Caki2 (cell line): ENCODE measurements at regions not wholly inside any gene's neighbourhood (a gene's known extent, or its start where the extent isn't known, plus 50 kb on each side); places are given as distances from the start of the nearest gene placed in this dataset.

Source experiments
- DNase-seq: peaks from one replicate; pipeline ENCODE4 v3.0.0-alpha.2; 2015; ENCODE audit warnings: low read depth
- in situ Hi-C: cut with HindIII; loops from 2 replicates; pipeline ENCODE4 v1.10.0; 2016; ENCODE audit warnings: low sequenced_read_pairs, low pct_unique_long_range_greater_than_20kb, mixed read lengths

DNA sequence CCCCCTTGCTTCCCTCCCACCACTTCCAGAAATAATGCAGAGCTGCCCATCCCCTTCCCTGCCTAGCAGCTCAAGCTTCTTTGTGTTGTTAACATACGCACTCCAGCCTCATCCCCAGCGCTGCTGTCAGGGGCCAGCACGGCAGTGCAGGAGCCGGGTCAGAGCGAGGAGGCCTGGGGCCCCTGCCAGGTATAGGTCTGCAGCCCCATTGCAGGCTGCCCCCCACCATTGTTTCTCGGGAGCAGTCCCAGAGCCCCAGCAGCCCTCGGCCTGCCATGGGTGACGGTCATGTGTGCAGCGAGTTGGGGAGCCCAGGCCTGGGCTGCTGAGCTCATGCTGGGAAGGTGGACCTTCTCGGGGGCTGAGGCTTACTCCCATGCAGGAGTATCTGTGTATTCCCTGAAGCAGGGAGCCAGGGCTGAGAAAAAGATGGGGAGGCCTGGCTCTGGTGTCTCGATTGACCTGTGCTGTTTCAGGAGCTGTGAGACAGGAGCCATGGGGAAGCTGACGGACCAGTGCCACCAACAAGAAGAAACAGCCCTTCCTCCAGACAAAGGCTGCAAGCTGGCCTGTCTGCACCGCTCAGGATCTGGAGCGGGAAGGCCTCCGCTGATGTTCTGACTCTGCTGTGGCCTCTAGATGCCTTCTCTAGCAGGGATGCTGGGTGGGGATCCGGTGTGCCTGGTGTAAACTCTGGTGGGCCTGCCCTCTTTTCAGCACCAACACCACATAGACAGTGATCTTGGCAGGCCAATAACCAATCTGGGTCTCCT lies 220.5 kb upstream of the B3GAT1 start:
- no peak for DNase-seq
- in situ Hi-C loops: no loop called here

DNA sequence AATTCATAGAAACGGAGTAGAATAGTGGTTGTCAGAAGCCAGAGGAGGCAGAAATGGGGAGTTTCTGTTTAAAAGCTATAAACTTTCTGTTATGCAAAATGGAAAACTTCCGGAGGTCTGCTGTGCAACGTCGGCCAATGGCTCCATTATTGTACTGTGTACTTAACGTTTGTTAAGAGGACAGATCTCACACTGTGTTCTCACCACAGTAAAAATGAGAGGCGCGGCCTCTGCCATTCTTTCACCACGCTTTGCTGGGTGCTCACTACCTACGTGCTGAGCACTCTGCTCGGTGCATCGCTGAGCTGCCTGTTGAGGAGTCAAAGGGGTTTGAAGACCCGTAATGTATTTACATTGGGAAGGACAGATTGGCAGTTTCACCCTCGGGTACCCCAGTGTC lies 218.8 kb upstream of the B3GAT1 start:
- no peak for DNase-seq
- in situ Hi-C loops: no loop called here

DNA sequence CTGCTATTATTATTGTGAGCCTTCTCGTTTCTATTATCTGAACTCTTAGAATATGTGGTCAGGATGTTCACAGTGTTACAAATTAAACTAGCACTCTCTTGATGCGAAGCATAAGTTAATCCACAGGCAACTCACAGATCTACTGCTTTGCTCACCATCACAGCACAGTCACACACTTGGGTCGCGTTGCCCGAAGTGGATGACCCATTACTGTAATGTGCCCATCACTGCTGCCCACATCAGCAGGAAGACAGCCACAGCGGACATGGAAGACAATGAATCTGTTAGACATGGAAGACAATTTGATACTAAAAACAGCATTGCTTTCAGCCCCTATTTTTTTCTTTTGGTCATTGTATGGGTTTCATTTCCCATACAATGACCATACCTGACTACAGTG lies 216.4 kb upstream of the B3GAT1 start:
- DNase-seq: no peak
- in situ Hi-C loops: no loop called here

DNA sequence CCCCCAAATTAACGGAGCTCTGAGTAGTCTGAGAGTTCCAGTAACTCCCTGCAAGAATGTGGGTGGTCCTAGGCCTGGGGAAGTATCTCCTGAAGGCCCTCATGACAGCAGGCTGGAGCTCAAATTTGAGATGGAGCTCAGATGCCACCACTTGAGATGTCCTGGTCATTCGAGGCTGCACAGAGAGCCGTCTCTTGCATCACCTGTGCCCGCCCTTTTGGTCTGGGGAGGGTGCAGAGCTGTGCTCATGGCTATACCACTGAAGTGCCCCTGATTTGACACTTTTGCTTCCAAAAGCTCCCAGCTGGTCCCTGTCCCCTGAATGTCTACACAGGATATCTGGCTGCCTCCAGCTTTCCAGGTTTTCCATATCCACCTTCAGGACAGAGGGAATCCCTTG lies 214.0 kb upstream of the B3GAT1 start:
- in situ Hi-C loops: no loop called here

DNA sequence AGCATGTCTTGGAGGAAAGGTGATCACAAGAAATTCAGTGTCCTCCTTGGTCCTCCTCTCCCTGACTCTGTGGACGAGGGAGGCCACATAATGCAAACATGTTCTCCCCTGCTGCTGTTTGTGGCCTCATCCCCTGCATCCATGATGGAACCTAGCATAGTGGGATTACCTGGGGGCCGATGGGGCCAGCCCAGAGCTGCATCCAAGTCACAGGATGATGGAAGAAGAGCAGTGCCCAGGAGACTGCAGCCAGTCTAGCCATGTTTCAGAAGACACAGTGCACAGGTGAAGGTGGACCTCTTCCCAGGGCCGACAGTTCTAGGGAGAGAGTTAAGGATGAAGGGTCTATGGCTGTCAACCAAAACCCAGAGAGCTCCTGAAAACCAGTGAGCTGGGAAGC lies 213.6 kb upstream of the B3GAT1 start:
- in situ Hi-C loops: no loop called here
- DNase-seq: no peak

More for the DNA sequence above, 214.0 kb upstream of the B3GAT1 start:
- no peak for DNase-seq

DNA sequence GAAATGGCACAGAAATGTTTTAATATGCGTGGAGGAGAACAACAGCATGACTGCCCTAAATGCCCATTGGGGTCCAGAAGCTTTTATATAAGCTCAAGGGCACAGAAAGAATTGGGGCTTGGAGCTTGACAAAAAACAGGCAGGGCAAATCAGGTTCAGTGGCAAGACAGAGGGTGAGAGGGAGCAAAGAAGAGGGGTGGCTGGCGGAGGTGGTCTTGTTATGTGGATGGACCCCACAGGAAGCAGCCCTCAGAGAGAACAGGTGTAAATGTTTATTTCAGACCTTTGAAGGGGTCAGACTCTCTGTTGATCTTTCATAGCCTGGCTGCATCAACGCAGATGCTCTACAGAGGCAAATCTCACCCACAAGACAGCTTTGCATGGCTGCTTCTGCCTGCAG lies 213.1 kb upstream of the B3GAT1 start:
- in situ Hi-C loops: no loop called here
- no peak for DNase-seq

DNA sequence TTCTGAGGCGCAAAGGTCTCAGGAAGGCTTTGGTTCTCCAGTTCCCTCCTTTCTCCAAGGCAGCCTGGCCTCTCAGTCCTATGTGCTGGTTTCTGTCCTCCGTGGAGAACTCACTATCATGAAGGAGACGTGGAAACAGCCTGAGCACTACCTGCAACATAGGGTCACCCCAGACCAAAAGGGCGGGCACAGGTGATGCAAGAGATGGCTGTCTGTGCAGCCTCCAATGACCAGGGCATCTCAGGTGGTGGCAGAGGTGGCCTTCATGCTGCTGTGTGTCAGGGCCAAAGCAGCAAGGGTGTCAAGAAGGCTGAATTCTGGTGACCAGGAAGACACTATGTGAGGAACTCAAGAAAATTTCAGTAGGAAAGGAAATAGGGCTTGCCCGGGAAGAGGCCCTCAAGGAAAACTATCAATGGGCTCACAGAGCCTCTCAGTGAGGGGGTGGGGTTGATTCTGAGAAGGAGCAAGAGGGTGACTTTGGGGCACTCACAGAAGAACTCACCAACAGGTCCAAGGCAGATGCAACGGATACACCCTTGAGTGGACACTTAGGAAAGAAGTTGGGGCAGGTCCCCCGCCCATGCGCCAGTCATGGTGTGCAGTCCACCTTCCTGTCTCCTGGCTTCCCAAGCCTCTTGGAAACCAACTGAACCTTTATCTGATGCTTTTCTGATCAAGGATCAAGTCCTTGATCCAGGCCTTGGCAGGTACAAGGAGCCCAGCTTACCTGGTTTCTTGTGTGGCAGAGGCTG lies 212.3 kb upstream of the B3GAT1 start:
- DNase-seq: no peak
- in situ Hi-C loops: no loop called here

DNA sequence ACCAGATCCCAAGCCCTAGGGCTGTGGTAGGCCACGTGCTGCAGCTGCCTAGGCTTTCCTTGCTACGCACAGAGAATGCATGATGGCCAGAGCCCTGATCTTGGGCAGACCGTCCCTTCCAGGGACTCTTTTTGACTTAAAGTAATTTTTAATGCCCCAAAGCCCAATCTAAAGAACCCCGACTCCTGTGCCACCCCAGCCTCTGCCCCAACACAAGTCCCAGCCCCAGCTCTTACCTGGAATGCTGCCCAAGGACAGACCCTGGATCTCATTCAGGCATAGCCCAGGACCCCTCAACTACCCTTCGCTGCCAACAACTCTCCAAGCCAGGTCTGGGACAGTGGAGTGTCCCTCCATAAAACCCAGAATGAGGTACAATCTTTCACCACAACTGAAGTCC lies 211.7 kb upstream of the B3GAT1 start:
- no peak for DNase-seq

DNA sequence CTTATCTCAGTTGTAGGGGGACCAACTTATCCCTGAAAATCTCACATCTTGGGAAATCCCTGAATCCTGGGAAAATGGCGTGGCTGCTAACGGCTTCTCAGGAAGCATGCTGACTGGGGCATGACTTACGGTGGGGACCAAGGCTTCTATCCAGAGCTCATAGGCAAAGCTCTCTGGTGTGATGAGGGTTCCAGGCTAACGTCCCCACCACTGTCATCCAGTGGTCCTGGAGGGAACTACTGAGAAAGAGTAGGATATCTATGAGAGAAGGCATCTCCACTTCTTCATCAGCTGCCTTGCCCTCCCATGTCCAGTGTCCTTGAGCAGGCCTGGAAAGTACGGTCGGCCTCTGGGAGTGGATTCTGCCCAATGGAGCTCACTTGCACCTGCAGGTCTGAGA lies 210.4 kb upstream of the B3GAT1 start:
- in situ Hi-C loops: no loop called here
- no peak for DNase-seq

More for the DNA sequence above, 211.7 kb upstream of the B3GAT1 start:
- in situ Hi-C loops: no loop called here

DNA sequence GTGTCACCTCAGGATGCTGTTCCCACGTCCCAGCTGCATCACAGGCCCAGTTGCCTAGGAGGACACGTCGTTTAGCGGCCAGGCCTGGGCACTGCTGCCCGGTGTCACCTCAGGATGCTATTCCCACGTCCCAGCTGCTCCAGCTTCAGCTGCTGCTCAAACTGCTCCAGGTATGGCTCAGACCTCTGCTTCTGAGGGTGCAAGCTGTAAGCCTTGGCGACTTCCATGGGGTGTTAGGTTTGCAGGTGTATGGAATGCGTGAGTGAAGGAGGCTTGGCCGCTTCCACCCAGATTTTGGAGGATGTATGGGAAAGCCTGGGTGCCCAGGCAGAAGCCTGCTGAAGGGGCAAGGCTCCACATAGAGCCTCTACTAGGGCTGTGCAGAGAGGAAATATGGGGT lies 205.3 kb upstream of the B3GAT1 start:
- in situ Hi-C loops: no loop called here
- no peak for DNase-seq

DNA sequence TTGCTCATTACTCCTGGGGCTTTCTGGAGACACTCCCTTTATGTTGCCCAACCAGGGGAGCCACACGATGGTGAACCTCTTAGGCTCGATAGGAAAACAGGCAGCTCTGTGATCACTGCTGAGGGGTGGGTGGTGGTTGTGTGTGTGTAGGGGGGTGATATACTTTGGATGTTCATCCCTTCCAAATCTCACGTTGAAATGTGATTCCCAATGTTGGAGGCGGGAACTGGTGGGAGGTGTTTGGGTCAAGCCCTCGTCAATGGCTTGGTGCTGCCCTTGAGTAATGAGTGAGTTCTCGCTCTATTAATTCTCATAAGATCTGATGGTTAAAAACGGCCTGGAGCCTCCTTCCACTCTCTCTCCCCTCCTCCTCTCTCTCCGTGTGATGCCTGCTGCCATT lies 204.0 kb upstream of the B3GAT1 start:
- no peak for DNase-seq
- in situ Hi-C loops: no loop called here

DNA sequence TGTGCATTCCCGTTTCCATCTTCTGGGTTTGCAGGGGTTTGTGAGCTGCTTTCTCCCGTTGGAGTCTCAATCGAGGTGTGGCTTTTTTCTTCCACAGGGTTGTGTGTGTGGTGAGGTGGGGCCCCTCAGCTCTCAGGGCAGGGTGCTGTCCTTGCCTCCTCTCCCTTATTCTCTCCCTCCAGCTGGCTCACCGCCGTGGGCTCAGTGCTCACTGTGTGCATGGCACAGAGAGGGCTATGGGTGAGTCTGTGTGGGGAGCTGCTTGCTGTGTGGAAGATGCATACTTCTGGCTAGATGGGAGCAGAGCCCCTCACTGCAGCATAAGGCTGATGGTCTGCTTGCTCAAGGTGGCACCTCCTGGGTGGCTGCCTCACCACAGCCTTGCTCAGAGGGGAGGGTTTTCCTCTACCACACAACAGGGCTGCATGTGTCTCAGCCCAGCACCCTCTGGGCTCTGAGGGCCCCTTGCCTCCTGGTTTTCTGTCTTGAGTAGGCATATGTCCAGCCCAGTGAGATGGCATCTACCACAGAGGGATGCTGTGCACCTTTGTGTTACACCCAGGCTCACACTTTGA lies 203.1 kb upstream of the B3GAT1 start:
- no peak for DNase-seq
- in situ Hi-C loops: no loop called here

DNA sequence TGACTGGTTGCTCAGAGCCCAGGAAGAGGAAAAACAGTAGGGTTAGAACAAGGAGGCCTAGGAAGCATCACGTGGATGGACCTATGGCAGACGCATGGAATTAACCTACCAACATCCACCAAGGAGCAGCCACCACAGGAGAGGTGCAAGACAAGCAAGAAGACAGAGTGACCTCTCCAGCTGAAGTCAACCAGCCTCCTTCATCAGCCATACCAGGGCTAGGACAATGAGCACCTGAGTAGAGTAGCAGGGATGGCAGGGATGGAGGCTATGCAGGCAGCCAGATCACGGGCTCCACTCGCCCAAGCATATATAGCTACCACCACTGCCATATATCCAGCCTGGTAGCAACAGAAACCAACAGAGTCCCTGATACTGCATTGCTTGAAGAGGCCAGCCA lies 202.1 kb upstream of the B3GAT1 start:
- in situ Hi-C loops: no loop called here
- DNase-seq: no peak

DNA sequence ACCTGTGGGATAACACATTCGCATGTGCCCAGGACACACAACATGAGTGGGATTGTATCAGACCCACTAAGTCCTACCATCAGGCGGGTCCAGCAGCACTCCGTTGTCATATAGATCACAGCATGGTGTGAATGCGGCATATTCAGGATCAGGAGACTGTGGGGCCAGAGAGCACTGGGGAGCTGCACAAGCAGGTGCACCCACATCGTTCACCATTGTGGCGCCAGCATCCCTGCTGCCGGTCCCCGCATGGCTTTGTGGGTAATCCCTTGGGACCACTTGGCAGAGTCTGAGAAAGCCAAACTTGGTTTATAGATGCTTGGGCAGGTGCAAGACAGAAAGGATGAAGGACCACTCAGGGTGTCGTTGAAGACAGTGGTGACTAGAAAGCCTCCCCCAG lies 201.6 kb upstream of the B3GAT1 start:
- no peak for DNase-seq
- in situ Hi-C loops: no loop called here

DNA sequence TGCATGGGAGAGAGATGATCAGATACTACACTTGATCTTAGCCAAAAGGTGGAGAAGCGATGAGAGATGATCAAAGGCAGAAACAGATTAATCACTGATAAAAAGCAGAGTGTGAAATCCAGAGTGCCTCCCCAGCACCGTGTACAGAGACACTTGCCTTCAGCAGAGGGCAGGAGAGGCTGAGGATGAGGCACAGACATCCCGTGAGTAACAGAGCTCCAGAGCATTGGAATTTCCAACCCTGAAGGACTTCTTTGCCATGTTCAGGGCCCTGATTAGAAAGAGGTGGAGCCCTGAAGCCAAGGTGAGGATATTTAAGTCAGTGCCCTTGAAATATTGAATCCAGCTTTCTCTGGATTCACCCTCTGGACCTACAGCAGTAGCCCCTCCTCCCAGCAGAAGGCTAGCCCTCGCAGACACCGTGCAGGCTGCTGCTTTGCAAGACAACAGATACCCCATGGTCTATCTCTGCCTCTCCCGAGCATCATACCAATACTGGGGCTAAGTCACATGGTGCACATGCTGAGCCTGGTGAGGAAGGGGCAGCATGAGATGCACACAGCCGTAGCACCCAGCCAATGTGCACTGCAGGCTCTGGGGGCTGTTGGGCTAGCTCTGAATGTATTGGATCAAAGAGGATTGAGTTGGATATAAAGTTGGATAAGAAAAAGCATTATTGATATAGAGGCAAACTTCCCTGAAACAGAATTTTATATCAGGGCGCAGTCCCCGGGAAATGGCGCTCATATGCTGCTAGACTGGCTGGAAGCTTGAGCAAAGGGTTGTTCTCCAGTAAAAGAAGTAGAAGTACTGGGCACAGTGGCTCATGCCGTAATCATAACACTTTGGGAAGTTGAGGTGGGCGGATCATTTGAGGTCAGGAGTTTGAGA lies 200.3 kb upstream of the B3GAT1 start:
- in situ Hi-C loops: no loop called here
- no peak for DNase-seq

DNA sequence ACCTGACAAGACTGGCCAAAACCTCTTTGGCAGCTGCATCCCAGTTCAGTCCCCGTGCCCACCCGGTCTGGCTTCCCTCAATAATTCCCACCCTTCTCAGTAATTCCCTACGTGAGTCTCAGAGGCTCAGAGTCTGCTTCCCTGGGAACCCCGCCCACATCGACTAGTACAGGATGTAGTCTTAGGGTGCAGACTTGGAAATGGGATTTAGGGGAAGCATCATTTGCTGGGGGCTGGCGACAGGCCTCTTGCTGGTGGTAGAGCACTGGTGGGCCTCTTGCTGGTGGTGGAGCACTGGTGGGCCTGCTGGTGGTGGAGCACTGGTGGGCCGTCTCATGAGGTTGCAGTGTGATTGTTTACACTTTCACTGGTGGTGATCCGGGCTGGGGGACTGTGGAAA lies 199.5 kb upstream of the B3GAT1 start:
- in situ Hi-C loops: no loop called here
- DNase-seq: no peak

DNA sequence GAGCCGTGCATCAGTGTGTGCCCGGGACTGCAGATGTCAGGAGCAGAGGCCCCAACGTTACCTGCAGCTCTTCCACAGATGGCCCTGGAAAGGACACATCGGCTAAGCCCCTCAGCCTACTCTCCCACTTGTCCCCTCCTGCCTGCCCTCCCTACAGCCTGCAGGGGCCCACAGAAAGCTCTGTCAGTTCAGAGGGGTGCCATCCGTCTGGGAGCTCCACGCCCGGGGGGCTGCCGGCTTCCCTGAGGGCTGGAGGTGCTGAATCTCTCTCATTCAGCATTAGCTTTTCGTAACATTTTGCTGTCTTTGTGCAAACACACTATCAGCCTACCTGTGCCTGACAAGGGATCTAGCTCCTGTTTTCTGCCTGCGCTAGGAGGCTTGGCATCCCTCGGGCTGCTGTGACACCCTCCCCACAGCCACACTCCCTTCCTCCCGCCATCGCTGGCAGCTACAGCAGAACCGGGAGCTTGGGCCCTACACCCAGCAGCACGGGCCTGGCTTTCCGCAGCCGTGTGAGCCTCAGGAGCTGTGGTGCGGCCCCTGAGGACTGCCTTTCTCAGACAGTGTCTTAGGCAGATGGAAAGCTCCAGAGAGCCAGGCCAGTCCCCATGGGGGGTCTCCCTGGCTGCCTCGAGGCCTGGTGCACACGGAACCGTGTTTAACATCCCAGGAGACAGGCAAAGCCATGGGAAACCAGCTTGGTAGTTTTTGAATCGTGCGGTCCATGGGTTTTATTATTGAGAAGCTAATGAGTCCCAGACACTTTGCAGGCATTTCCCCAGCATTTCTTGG lies 198.3 kb upstream of the B3GAT1 start:
- in situ Hi-C loops: no loop called here
- no peak for DNase-seq
